Peyer's patch (tissue), 4 donors: ENCODE measurements at regions not wholly inside any gene's neighbourhood (a gene's known extent, or its start where the extent isn't known, plus 50 kb on each side); places are given as distances from the start of the nearest gene placed in this dataset.

ENCODE experiments used
- POLR2A ChIP-seq, 2 donors: fragments of 450-650 bp; IDR thresholded peaks; one replicate each; pipeline ENCODE4 v1.5.1; 2017; ENCODE audit warnings: antibody characterized with exemption in 2 of 2, mild to moderate bottlenecking in 2 of 2, moderate library complexity in 2 of 2
- TF ChIP-seq, protein P1 (sequence below), 6 experiments: fragments of 450-650 bp in 4 of 6; fragments of 200-600 bp in 2 of 6; sonication (generic) in 1 of 6; IDR thresholded peaks; one replicate each; pipeline ENCODE4 v1.5.1; 2017 to 2019; ENCODE audit warnings: antibody characterized with exemption in 6 of 6, mild to moderate bottlenecking in 3 of 6, moderate library complexity in 1 of 6

DNA sequence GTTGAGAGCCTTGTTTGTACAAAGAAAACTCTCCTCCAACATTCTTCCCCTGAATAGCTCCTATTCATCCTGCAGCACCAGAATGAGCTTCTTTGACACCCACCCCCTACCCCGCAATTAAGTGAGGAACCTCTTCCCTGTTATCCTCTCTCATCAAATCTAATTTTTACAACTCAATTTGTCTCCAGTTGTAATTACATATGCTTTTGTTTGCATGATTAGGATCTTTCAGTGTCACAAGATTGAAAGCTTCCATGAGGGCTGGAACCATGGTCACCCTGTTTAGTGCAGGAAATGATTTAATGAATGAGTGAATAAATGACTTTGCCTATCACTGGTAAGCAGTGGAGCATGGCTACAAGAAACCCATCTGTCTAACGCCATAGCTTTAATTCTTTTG, 334.6 kb upstream of the KLHL29 start:
- TF ChIP-seq, protein P1, sequence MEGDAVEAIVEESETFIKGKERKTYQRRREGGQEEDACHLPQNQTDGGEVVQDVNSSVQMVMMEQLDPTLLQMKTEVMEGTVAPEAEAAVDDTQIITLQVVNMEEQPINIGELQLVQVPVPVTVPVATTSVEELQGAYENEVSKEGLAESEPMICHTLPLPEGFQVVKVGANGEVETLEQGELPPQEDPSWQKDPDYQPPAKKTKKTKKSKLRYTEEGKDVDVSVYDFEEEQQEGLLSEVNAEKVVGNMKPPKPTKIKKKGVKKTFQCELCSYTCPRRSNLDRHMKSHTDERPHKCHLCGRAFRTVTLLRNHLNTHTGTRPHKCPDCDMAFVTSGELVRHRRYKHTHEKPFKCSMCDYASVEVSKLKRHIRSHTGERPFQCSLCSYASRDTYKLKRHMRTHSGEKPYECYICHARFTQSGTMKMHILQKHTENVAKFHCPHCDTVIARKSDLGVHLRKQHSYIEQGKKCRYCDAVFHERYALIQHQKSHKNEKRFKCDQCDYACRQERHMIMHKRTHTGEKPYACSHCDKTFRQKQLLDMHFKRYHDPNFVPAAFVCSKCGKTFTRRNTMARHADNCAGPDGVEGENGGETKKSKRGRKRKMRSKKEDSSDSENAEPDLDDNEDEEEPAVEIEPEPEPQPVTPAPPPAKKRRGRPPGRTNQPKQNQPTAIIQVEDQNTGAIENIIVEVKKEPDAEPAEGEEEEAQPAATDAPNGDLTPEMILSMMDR (IDR thresholded peaks at IDR 0.05): no peak
- no peak for TF ChIP-seq POLR2A (IDR thresholded peaks at IDR 0.05)
